Astrocyte (in vitro differentiated cells and primary cell): ENCODE measurements at regions not wholly inside any gene's neighbourhood (a gene's known extent, or its start where the extent isn't known, plus 50 kb on each side); places are given as distances from the start of the nearest gene placed in this dataset.

Source experiments
- EZH2 ChIP-seq: IDR thresholded peaks from 2 replicates; pipeline ENCODE4 v1.6.1; 2012; ENCODE audit warnings: mild to moderate bottlenecking, low read length, inconsistent platforms; ENCODE audit not compliant: insufficient read depth
- TF ChIP-seq, protein P1 (sequence below): IDR thresholded peaks from 2 replicates; pipeline ENCODE4 v1.5.1; 2011; ENCODE audit warnings: low read depth, mild to moderate bottlenecking, inconsistent platforms, low read length, moderate library complexity; ENCODE audit not compliant: insufficient read depth

GRCh38 chr6:44634321-44634720 lies 246.8 kb downstream of the CDC5L start:
- no peak for TF ChIP-seq EZH2
- TF ChIP-seq, protein P1, sequence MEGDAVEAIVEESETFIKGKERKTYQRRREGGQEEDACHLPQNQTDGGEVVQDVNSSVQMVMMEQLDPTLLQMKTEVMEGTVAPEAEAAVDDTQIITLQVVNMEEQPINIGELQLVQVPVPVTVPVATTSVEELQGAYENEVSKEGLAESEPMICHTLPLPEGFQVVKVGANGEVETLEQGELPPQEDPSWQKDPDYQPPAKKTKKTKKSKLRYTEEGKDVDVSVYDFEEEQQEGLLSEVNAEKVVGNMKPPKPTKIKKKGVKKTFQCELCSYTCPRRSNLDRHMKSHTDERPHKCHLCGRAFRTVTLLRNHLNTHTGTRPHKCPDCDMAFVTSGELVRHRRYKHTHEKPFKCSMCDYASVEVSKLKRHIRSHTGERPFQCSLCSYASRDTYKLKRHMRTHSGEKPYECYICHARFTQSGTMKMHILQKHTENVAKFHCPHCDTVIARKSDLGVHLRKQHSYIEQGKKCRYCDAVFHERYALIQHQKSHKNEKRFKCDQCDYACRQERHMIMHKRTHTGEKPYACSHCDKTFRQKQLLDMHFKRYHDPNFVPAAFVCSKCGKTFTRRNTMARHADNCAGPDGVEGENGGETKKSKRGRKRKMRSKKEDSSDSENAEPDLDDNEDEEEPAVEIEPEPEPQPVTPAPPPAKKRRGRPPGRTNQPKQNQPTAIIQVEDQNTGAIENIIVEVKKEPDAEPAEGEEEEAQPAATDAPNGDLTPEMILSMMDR, result no peak
